ENCODE measurements at regions not wholly inside any gene's neighbourhood (a gene's known extent, or its start where the extent isn't known, plus 50 kb on each side); places are given as distances from the start of the nearest gene placed in this dataset.

GRCh38 chr5:89190515-89191265 is 307.7 kb upstream of the MEF2C start:
- H3K4me3 ChIP-seq (ENCODE audit: control insufficient read depth, low read depth, low read length), result no peak overlapping the region
- TF ChIP-seq CTCF (IDR thresholded peaks at IDR 0.05; ENCODE audit: control insufficient read depth, insufficient read depth, low read depth, low read length, missing control alignments), result no peak
- no peak for DNase-seq (ENCODE audit: low read depth)

- DNase-seq (ENCODE audit: low read depth), result no peak
- H3K4me3 ChIP-seq (ENCODE audit: control insufficient read depth, low read depth, low read length), result no peak overlapping the region
- no peak for TF ChIP-seq CTCF (IDR thresholded peaks at IDR 0.05; ENCODE audit: control insufficient read depth, insufficient read depth, low read depth, low read length, missing control alignments)
Observed at GRCh38 chr5:89187883-89188465, 305.0 kb upstream of the MEF2C start.

- no peak for DNase-seq (ENCODE audit: low read depth)
- no peak overlapping the region for H3K4me3 ChIP-seq (ENCODE audit: control insufficient read depth, low read depth, low read length)
- TF ChIP-seq CTCF (IDR thresholded peaks at IDR 0.05; ENCODE audit: control insufficient read depth, insufficient read depth, low read depth, low read length, missing control alignments), result no peak
Observed at GRCh38 chr5:89187268-89187667, 304.3 kb upstream of the MEF2C start.

GRCh38 chr5:89181546-89181945 is 298.6 kb upstream of the MEF2C start:
- H3K4me3 ChIP-seq (ENCODE audit: control insufficient read depth, low read depth, low read length), result no peak overlapping the region
- no peak for DNase-seq (ENCODE audit: low read depth)
- no peak for TF ChIP-seq CTCF (IDR thresholded peaks at IDR 0.05; ENCODE audit: control insufficient read depth, insufficient read depth, low read depth, low read length, missing control alignments)

GRCh38 chr5:89179731-89180130 is 296.7 kb upstream of the MEF2C start:
- DNase-seq (ENCODE audit: low read depth), result no peak
- H3K4me3 ChIP-seq (ENCODE audit: control insufficient read depth, low read depth, low read length), result no peak overlapping the region
- no peak for TF ChIP-seq CTCF (IDR thresholded peaks at IDR 0.05; ENCODE audit: control insufficient read depth, insufficient read depth, low read depth, low read length, missing control alignments)

- no peak overlapping the region for H3K4me3 ChIP-seq (ENCODE audit: control insufficient read depth, low read depth, low read length)
- TF ChIP-seq CTCF (IDR thresholded peaks at IDR 0.05; ENCODE audit: control insufficient read depth, insufficient read depth, low read depth, low read length, missing control alignments), result no peak
- DNase-seq (ENCODE audit: low read depth), result no peak
Observed at GRCh38 chr5:89178541-89178940, 295.6 kb upstream of the MEF2C start.

Data from AG09309 (cell line).